ENCODE measurements at regions not wholly inside any gene's neighbourhood (a gene's known extent, or its start where the extent isn't known, plus 50 kb on each side); places are given as distances from the start of the nearest gene placed in this dataset.

DNA sequence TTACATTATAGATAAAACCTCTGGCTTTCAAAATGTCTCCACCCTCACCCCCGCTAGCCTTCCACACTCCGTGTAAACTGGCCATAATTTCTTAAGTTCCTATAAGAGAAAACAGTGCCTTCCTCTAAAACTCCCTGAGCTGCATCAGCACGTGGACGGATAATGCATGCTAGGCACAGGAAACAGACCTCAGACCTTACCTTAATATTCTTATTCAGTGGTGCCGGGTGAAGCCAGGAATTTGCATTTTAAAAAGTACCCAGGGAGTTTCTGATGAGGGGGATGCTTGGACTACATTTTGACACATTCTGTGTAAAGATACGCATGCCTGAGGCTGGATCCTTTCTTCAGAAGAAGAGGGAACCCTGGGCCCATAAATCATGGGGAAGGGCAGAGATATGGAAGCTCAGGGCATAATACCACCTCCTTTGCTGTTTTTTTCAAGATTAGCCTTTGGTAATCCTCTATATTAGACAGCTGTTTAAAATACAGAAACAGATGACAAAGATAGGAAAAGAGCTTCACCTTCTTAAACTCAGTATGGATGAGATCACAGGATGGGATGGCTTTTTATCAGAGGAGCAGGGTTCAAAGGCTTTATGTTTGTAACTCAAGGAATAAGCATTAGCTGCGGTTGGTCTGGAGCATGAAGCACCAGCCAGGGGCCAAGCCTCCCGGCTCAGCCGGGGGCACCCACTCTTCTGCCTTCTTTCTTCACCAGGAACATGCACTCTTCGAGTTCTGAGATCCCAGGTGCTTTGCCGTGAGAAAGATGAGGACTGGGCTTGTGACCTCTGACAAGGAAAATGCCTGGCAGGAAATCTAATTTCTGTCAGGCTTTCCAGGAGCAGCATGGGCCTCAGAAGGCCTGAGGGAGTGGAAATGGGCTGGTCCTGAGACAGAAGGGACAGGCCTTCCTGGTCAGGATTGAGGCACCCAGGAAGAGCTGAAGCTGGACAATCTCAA is 218.1 kb upstream of the SOX4 start:
- DNase-seq (ENCODE audit: low spot score), result no peak
- TF ChIP-seq, protein P1, sequence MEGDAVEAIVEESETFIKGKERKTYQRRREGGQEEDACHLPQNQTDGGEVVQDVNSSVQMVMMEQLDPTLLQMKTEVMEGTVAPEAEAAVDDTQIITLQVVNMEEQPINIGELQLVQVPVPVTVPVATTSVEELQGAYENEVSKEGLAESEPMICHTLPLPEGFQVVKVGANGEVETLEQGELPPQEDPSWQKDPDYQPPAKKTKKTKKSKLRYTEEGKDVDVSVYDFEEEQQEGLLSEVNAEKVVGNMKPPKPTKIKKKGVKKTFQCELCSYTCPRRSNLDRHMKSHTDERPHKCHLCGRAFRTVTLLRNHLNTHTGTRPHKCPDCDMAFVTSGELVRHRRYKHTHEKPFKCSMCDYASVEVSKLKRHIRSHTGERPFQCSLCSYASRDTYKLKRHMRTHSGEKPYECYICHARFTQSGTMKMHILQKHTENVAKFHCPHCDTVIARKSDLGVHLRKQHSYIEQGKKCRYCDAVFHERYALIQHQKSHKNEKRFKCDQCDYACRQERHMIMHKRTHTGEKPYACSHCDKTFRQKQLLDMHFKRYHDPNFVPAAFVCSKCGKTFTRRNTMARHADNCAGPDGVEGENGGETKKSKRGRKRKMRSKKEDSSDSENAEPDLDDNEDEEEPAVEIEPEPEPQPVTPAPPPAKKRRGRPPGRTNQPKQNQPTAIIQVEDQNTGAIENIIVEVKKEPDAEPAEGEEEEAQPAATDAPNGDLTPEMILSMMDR (IDR thresholded peaks at IDR 0.05; ENCODE audit: borderline replicate concordance, control extremely low read depth, extremely low read depth, insufficient read depth, missing control alignments), result no peak
- in situ Hi-C loops (cut with MboI; ENCODE audit: low sequenced_read_pairs, unreplicated experiment), result no loop called here

DNA sequence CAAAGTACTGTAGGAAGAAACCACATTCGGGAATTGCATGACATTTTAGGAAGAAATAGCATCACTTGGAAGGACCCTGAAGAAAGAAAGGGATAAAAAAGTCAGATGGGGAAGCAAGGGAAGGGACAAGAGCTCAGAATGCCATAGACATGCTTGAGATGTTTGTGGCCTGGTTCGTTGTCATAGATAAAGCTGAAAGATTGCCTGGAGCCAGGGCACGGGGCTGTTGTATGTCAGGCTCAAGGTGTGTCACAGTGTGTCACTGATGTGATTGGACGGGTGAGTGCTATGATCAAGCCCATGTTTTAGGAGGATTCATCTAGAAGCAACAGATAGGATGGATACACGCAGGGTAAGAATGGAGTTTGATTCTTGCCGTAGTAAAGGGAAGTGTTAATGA is 216.2 kb upstream of the SOX4 start:
- TF ChIP-seq, protein P1 (IDR thresholded peaks at IDR 0.05; ENCODE audit: borderline replicate concordance, control extremely low read depth, extremely low read depth, insufficient read depth, missing control alignments), result no peak
- in situ Hi-C loops (cut with MboI; ENCODE audit: low sequenced_read_pairs, unreplicated experiment), result no loop called here
- no peak for DNase-seq (ENCODE audit: low spot score)

DNA sequence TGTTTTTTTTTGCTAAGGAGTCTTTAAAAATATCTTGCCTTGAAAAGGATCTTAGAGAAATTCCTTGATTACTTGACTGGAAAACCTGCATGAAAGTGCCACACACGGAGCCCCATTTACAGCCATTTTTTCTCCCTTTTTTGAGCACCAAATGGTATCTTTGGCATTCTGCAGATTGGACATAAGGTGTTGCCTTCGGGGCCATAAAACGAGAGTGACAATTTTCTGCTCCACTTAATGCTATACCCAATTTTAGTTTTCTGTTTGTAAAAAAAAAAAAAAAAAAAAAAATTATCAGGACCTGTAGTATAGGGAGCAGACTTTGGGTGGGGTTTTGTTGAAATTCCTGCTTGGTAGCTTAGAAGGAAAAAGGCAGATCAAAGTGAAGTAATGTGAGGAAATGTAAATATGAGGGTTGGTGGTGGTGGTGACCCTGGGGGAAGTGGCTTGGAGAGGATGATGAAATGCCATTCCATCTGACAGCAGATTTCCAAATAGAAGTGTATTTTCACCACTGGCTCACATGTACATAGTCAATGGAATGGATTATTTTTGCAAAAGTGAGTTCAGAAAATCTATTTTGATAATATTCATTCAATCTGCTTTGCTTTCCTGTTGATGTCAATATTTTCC is 212.1 kb upstream of the SOX4 start:
- TF ChIP-seq, protein P1 (IDR thresholded peaks at IDR 0.05; ENCODE audit: borderline replicate concordance, control extremely low read depth, extremely low read depth, insufficient read depth, missing control alignments), result no peak
- in situ Hi-C loops (cut with MboI; ENCODE audit: low sequenced_read_pairs, unreplicated experiment), result no loop called here
- DNase-seq (ENCODE audit: low spot score), result no peak

DNA sequence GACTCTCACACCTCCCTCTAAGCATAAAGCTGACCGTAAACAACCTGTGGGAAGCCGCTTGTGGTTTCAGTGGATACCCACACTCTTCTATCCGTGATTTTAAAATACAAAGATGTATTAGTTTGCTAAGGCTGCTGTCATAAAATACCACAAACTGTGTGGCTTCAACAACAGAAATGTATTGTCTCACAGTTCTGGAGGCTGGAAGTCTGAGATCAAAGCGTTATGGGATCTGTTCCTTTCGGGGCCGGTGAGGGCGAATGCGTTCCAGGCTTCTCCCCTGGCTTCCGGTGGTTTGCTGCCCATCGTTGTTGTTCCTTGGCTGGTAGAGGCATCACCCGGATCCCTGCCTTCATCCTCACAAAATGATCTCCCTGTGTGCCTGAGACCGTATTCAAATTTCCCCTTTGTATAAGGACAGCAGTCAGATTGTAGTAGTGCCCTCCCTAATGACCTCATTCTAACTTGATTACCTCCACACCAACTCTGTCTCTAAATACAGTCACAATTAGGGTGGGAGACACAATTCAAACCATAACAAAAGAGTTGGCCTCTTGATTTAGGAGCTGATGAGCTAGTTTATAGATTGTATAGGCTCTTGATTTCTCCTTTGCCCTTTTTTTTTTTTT is 210.6 kb upstream of the SOX4 start:
- no peak for DNase-seq (ENCODE audit: low spot score)
- TF ChIP-seq, protein P1 (IDR thresholded peaks at IDR 0.05; ENCODE audit: borderline replicate concordance, control extremely low read depth, extremely low read depth, insufficient read depth, missing control alignments), result no peak
- in situ Hi-C loops (cut with MboI; ENCODE audit: low sequenced_read_pairs, unreplicated experiment), result no loop called here

DNA sequence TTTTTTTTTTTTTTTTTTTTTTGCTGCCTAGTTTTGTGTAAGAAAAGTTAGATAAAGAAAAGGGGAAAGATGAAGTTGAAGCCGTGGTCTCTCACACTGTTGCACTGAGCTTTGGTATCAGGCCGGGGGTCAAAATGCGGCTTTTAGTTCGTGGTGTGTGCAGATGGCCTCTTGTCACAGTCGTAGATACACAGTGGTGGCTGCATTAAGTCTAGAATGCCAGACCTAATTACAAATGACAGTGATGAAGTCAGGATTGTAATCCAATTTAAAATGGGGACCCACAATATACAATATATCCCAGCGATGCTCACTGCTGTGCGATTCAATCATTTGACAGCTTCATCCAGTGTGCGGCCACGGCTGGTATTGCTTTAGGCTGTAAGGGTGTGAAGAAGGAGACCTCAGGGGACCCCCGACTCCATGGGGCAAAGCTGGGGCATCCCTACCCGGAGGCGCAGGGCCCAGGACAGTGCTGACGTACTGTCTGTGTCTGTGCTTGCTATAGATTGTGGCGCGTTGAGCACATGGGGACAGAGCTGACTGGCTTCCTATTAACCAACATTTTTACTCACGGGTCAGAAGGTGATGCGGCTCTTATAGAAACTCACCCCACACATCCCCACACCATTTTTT is 210.0 kb upstream of the SOX4 start:
- TF ChIP-seq, protein P1 (IDR thresholded peaks at IDR 0.05; ENCODE audit: borderline replicate concordance, control extremely low read depth, extremely low read depth, insufficient read depth, missing control alignments), result no peak
- in situ Hi-C loops (cut with MboI; ENCODE audit: low sequenced_read_pairs, unreplicated experiment), result no loop called here
- DNase-seq (ENCODE audit: low spot score), result no peak

DNA sequence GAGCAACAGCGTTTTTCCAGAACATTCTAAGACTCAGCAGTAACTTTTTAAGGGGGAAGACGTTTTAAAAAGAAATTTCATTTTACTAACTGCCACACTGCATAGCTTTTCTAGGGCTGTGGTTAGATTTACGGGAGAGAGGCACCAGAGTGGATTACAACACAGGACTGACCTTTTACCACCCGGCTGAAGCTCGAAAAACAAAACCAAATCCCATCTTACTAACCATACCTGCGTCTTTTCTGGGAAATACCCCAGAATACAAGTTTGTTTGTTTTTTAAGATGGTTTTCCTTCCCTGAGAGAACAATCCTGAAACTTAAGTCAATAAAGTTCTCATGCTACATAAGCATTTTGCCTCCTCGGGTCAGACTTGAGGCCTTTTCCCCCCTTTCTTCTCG is 209.3 kb upstream of the SOX4 start:
- in situ Hi-C loops (cut with MboI; ENCODE audit: low sequenced_read_pairs, unreplicated experiment), result no loop called here
- TF ChIP-seq, protein P1 (IDR thresholded peaks at IDR 0.05; ENCODE audit: borderline replicate concordance, control extremely low read depth, extremely low read depth, insufficient read depth, missing control alignments), result no peak
- no peak for DNase-seq (ENCODE audit: low spot score)
